Liver (tissue), 8 donors: ENCODE measurements at regions not wholly inside any gene's neighbourhood (a gene's known extent, or its start where the extent isn't known, plus 50 kb on each side); places are given as distances from the start of the nearest gene placed in this dataset.

Experiments
- DNase-seq: peaks from one replicate; pipeline ENCODE4 v3.0.0-alpha.2; 2017; ENCODE audit warnings: low spot score
- H3K27ac ChIP-seq, 2 donors: one replicate each; pipeline ENCODE4 v1.7.0; 2013; ENCODE audit warnings: inconsistent platforms in 2 of 2, low read length in 2 of 2, control low read depth in 1 of 2, low read depth in 1 of 2, mild to moderate bottlenecking in 1 of 2
- H3K27me3 ChIP-seq, 4 donors: one replicate each; pipeline versions ENCODE4 v1.6.1 to v1.7.0; 2013; ENCODE audit warnings: low read length in 3 of 4, inconsistent platforms in 1 of 4, mild to moderate bottlenecking in 1 of 4, moderate library complexity in 1 of 4; ENCODE audit not compliant: control insufficient read depth in 4 of 4, insufficient read depth in 4 of 4
- H3K36me3 ChIP-seq, 4 donors: one replicate each; pipeline versions ENCODE4 v1.6.1 to v1.7.0; 2013; ENCODE audit warnings: low read length in 3 of 4, mild to moderate bottlenecking in 3 of 4, low read depth in 1 of 4, moderate library complexity in 1 of 4; ENCODE audit not compliant: control insufficient read depth in 4 of 4, insufficient read depth in 3 of 4
- H3K4me1 ChIP-seq, 4 donors: one replicate each; pipeline versions ENCODE4 v1.6.1 to v1.7.0; 2013; ENCODE audit warnings: low read length in 3 of 4, mild to moderate bottlenecking in 3 of 4, moderate library complexity in 1 of 4; ENCODE audit not compliant: control insufficient read depth in 4 of 4, insufficient read depth in 4 of 4
- H3K4me3 ChIP-seq, 3 donors: one replicate each; pipeline versions ENCODE4 v1.6.1 to v1.7.0; 2013; ENCODE audit warnings: low read length in 3 of 3, control low read depth in 1 of 3, low read depth in 1 of 3, mild to moderate bottlenecking in 1 of 3
- H3K9ac ChIP-seq, 2 donors: one replicate each; pipeline ENCODE4 v1.7.0; 2013; ENCODE audit warnings: low read length in 2 of 2, mild to moderate bottlenecking in 2 of 2, moderate library complexity in 2 of 2, control low read depth in 1 of 2, low read depth in 1 of 2
- H3K9me3 ChIP-seq, 4 donors: one replicate each; pipeline versions ENCODE4 v1.6.1 to v1.7.0; 2013; ENCODE audit warnings: low read length in 3 of 4; ENCODE audit not compliant: control insufficient read depth in 4 of 4
- EGR1 ChIP-seq, 2 donors: IDR thresholded peaks; 2 replicates each; pipeline ENCODE4 v1.6.1; 2016 to 2018; ENCODE audit warnings: antibody characterized with exemption in 2 of 2, low read depth in 2 of 2
- FOXA1 ChIP-seq: IDR thresholded peaks from 2 replicates; pipeline ENCODE4 v1.6.1; 2016; ENCODE audit warnings: antibody characterized with exemption
- FOXA2 ChIP-seq: IDR thresholded peaks from 2 replicates; pipeline ENCODE4 v1.6.1; 2016; ENCODE audit warnings: antibody characterized with exemption
- GABPA ChIP-seq, 2 donors: IDR thresholded peaks in 1 of 2; conservative IDR thresholded peaks in 1 of 2; 2 replicates each; pipeline ENCODE4 v1.6.1; 2016; ENCODE audit warnings: antibody characterized with exemption in 2 of 2, mild to moderate bottlenecking in 1 of 2, moderate library complexity in 1 of 2
- HNF4A ChIP-seq, 2 donors: conservative IDR thresholded peaks; 2 replicates each; pipeline ENCODE4 v1.6.1; 2016; ENCODE audit warnings: antibody characterized with exemption in 2 of 2, mild to moderate bottlenecking in 2 of 2
- HNF4G ChIP-seq: IDR thresholded peaks from 2 replicates; pipeline ENCODE4 v1.6.1; 2016; ENCODE audit warnings: antibody characterized with exemption
- JUND ChIP-seq, 2 donors: IDR thresholded peaks; 2 replicates each; pipeline ENCODE4 v1.6.1; 2016; ENCODE audit warnings: antibody characterized with exemption in 2 of 2
- MAX ChIP-seq: IDR thresholded peaks from 2 replicates; pipeline ENCODE4 v1.6.1; 2016; ENCODE audit warnings: antibody characterized with exemption
- NR2F2 ChIP-seq: IDR thresholded peaks from 2 replicates; pipeline ENCODE4 v1.6.1; 2016; ENCODE audit warnings: antibody characterized with exemption
- RAD21 ChIP-seq, 2 donors: IDR thresholded peaks; 2 replicates each; pipeline ENCODE4 v1.6.1; 2016; ENCODE audit warnings: antibody characterized with exemption in 2 of 2, mild to moderate bottlenecking in 2 of 2
- RXRA ChIP-seq, 2 donors: IDR thresholded peaks; 2 replicates each; pipeline ENCODE4 v1.6.1; 2017 to 2018; ENCODE audit warnings: antibody characterized with exemption in 2 of 2, mild to moderate bottlenecking in 1 of 2
- SP1 ChIP-seq: IDR thresholded peaks from 2 replicates; pipeline ENCODE4 v1.6.1; 2018; ENCODE audit warnings: antibody characterized with exemption, mild to moderate bottlenecking
- TAF1 ChIP-seq: conservative IDR thresholded peaks from 2 replicates; pipeline ENCODE4 v1.6.1; 2016; ENCODE audit warnings: antibody characterized with exemption, mild to moderate bottlenecking
- YY1 ChIP-seq: IDR thresholded peaks from 2 replicates; pipeline ENCODE4 v1.6.1; 2016; ENCODE audit warnings: antibody characterized with exemption, mild to moderate bottlenecking
- WGBS: extraction: QIAGEN DNeasy Blood & Tissue Kit; methylation state at CpG from one replicate; pipeline ENCODE4 v1.1.7; 2013; 5-methylcytosine and 5-hydroxymethylcytosine counted together
- TF ChIP-seq, protein P1 (sequence below): fragments of 150-350 bp; IDR thresholded peaks from 2 replicates; pipeline ENCODE4 v1.5.1; 2017; ENCODE audit warnings: improper control_type of control experiment, low read depth, low read length; ENCODE audit not compliant: missing input control
- TF ChIP-seq, protein P2 (sequence below): IDR thresholded peaks from 2 replicates; pipeline ENCODE4 v1.6.1; 2016; ENCODE audit warnings: antibody characterized with exemption
- TF ChIP-seq, protein P3 (sequence below): IDR thresholded peaks from 2 replicates; pipeline ENCODE4 v1.6.1; 2016; ENCODE audit warnings: antibody characterized with exemption
- TF ChIP-seq, protein P4 (sequence below): IDR thresholded peaks from 2 replicates; pipeline ENCODE4 v1.6.1; 2016; ENCODE audit warnings: antibody characterized with exemption, mild to moderate bottlenecking
- donor health status: healthy.
- donor health status: healthy.
- donor health status: healthy.
- donor health status: healthy.
- donor health status: healthy.

GRCh38 chr4:184937745-184938144 is 80.5 kb upstream of the HELT start:
- TF ChIP-seq EGR1 (IDR thresholded peaks at IDR 0.05; ENCODE audit: low read depth in 2 of 2) (no peak), TAF1 (no peak), FOXA1 (no peak), RXRA (IDR thresholded peaks at IDR 0.05) (no peak), FOXA2 (no peak), YY1 (no peak), MAX (no peak), HNF4A (conservative IDR thresholded peaks at IDR 0.05) (no peak), GABPA (IDR thresholded peaks at IDR 0.05 in 1 of 2, conservative IDR thresholded peaks at IDR 0.05 in 1 of 2) (no peak), HNF4G (no peak), JUND (IDR thresholded peaks at IDR 0.05) (no peak), SP1 (no peak), NR2F2 (no peak), RAD21 (IDR thresholded peaks at IDR 0.05) (no peak)
- TF ChIP-seq, protein P1, sequence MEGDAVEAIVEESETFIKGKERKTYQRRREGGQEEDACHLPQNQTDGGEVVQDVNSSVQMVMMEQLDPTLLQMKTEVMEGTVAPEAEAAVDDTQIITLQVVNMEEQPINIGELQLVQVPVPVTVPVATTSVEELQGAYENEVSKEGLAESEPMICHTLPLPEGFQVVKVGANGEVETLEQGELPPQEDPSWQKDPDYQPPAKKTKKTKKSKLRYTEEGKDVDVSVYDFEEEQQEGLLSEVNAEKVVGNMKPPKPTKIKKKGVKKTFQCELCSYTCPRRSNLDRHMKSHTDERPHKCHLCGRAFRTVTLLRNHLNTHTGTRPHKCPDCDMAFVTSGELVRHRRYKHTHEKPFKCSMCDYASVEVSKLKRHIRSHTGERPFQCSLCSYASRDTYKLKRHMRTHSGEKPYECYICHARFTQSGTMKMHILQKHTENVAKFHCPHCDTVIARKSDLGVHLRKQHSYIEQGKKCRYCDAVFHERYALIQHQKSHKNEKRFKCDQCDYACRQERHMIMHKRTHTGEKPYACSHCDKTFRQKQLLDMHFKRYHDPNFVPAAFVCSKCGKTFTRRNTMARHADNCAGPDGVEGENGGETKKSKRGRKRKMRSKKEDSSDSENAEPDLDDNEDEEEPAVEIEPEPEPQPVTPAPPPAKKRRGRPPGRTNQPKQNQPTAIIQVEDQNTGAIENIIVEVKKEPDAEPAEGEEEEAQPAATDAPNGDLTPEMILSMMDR, result no peak
- TF ChIP-seq, protein P2, sequence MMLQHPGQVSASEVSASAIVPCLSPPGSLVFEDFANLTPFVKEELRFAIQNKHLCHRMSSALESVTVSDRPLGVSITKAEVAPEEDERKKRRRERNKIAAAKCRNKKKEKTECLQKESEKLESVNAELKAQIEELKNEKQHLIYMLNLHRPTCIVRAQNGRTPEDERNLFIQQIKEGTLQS, result no peak
- TF ChIP-seq, protein P3, sequence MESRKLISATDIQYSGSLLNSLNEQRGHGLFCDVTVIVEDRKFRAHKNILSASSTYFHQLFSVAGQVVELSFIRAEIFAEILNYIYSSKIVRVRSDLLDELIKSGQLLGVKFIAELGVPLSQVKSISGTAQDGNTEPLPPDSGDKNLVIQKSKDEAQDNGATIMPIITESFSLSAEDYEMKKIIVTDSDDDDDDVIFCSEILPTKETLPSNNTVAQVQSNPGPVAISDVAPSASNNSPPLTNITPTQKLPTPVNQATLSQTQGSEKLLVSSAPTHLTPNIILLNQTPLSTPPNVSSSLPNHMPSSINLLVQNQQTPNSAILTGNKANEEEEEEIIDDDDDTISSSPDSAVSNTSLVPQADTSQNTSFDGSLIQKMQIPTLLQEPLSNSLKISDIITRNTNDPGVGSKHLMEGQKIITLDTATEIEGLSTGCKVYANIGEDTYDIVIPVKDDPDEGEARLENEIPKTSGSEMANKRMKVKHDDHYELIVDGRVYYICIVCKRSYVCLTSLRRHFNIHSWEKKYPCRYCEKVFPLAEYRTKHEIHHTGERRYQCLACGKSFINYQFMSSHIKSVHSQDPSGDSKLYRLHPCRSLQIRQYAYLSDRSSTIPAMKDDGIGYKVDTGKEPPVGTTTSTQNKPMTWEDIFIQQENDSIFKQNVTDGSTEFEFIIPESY, result no peak
- TF ChIP-seq, protein P4, sequence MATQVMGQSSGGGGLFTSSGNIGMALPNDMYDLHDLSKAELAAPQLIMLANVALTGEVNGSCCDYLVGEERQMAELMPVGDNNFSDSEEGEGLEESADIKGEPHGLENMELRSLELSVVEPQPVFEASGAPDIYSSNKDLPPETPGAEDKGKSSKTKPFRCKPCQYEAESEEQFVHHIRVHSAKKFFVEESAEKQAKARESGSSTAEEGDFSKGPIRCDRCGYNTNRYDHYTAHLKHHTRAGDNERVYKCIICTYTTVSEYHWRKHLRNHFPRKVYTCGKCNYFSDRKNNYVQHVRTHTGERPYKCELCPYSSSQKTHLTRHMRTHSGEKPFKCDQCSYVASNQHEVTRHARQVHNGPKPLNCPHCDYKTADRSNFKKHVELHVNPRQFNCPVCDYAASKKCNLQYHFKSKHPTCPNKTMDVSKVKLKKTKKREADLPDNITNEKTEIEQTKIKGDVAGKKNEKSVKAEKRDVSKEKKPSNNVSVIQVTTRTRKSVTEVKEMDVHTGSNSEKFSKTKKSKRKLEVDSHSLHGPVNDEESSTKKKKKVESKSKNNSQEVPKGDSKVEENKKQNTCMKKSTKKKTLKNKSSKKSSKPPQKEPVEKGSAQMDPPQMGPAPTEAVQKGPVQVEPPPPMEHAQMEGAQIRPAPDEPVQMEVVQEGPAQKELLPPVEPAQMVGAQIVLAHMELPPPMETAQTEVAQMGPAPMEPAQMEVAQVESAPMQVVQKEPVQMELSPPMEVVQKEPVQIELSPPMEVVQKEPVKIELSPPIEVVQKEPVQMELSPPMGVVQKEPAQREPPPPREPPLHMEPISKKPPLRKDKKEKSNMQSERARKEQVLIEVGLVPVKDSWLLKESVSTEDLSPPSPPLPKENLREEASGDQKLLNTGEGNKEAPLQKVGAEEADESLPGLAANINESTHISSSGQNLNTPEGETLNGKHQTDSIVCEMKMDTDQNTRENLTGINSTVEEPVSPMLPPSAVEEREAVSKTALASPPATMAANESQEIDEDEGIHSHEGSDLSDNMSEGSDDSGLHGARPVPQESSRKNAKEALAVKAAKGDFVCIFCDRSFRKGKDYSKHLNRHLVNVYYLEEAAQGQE, result no peak
- no peaks in the 10 kb centered on the region for H3K27me3 ChIP-seq
- WGBS, result 57% methylated on average over 10 of the region's 10 CpGs

GRCh38 chr4:184938871-184939270 is 79.4 kb upstream of the HELT start:
- peak; percentile 14 for DNase-seq
- Histone ChIP-seq H3K27me3 (no peaks in the 10 kb centered on the region), H3K4me1 (peaks cover 0 to 3% (median 0%) of the 10 kb centered on the region in 4 donors), H3K27ac (no peak overlapping the region), H3K9ac (no peak overlapping the region), H3K9me3 (no peaks in the 10 kb centered on the region), H3K4me3 (no peak overlapping the region), H3K36me3 (no peaks in the 10 kb centered on the region)
- 96% methylated on average over 7 of the region's 7 CpGs for WGBS
- TF ChIP-seq EGR1 (IDR thresholded peaks at IDR 0.05; ENCODE audit: low read depth in 2 of 2), result no peak
- TF ChIP-seq JUND (IDR thresholded peaks at IDR 0.05), result no peak
- TF ChIP-seq HNF4G, result no peak
- TF ChIP-seq SP1, result no peak
- TF ChIP-seq, protein P3, result no peak
- no peak for TF ChIP-seq TAF1
- TF ChIP-seq, protein P4, result no peak
- no peak for TF ChIP-seq GABPA (IDR thresholded peaks at IDR 0.05 in 1 of 2, conservative IDR thresholded peaks at IDR 0.05 in 1 of 2)
- no peak for TF ChIP-seq FOXA1
- no peak for TF ChIP-seq FOXA2
- TF ChIP-seq RAD21 (IDR thresholded peaks at IDR 0.05), result no peak

More at GRCh38 chr4:184937745-184938144, 80.5 kb upstream of the HELT start:
- Histone ChIP-seq H3K9ac (no peak overlapping the region), H3K36me3 (no peaks in the 10 kb centered on the region), H3K4me1 (peaks cover 0 to 3% (median 0%) of the 10 kb centered on the region in 4 donors), H3K9me3 (no peaks in the 10 kb centered on the region), H3K27ac (no peak overlapping the region), H3K4me3 (no peak overlapping the region)
- DNase-seq, result no peak
